ENCODE measurements at regions not wholly inside any gene's neighbourhood (a gene's known extent, or its start where the extent isn't known, plus 50 kb on each side); places are given as distances from the start of the nearest gene placed in this dataset.
"Not testable (repeated sequence)": the region's sequence is repeated elsewhere in the genome, so short reads cannot be mapped to it uniquely, and the experiment has no call there.

- Histone ChIP-seq H3K4me1 (ENCODE audit: insufficient read depth) (no peaks in the 10 kb centered on the region), H3K27ac (ENCODE audit: low read depth) (no peak overlapping the region), H3K4me3 (ENCODE audit: low read depth, low read length) (no peak overlapping the region), H3K36me3 (ENCODE audit: insufficient read depth) (no peaks in the 10 kb centered on the region)
- DNase-seq (ENCODE audit: extremely low spot score): no peak
- 71% methylated on average over 2 of the region's 2 CpGs for WGBS
Observed at GRCh38 chr3:16076564-16076963, 97.9 kb upstream of the GALNT15 start.

- 86% methylated on average over 5 of the region's 5 CpGs for WGBS
- not testable (repeated sequence) for H3K36me3 ChIP-seq (ENCODE audit: insufficient read depth); DNase-seq (ENCODE audit: extremely low spot score); H3K4me3 ChIP-seq (ENCODE audit: low read depth, low read length); H3K27ac ChIP-seq (ENCODE audit: low read depth); H3K4me1 ChIP-seq (ENCODE audit: insufficient read depth)
Observed at GRCh38 chr3:16077146-16077545, 97.3 kb upstream of the GALNT15 start.

- WGBS: 74% methylated on average over 8 of the region's 8 CpGs
Observed at GRCh38 chr3:16077681-16078080, 96.8 kb upstream of the GALNT15 start.

GRCh38 chr3:16079519-16079918, 95.0 kb upstream of the GALNT15 start:
- H3K36me3 ChIP-seq (ENCODE audit: insufficient read depth): no peaks in the 10 kb centered on the region
- no peaks in the 10 kb centered on the region for H3K4me1 ChIP-seq (ENCODE audit: insufficient read depth)
- H3K27ac ChIP-seq (ENCODE audit: low read depth): no peak overlapping the region
- no peak overlapping the region for H3K4me3 ChIP-seq (ENCODE audit: low read depth, low read length)
- 83% methylated on average over 2 of the region's 2 CpGs for WGBS
- no peak for DNase-seq (ENCODE audit: extremely low spot score)

More at GRCh38 chr3:16077681-16078080, 96.8 kb upstream of the GALNT15 start:
- not testable (repeated sequence) for H3K36me3 ChIP-seq (ENCODE audit: insufficient read depth); DNase-seq (ENCODE audit: extremely low spot score); H3K27ac ChIP-seq (ENCODE audit: low read depth); H3K4me3 ChIP-seq (ENCODE audit: low read depth, low read length); H3K4me1 ChIP-seq (ENCODE audit: insufficient read depth)

- Histone ChIP-seq H3K36me3 (ENCODE audit: insufficient read depth) (no peaks in the 10 kb centered on the region), H3K27ac (ENCODE audit: low read depth) (no peak overlapping the region), H3K4me3 (ENCODE audit: low read depth, low read length) (no peak overlapping the region), H3K4me1 (ENCODE audit: insufficient read depth) (no peaks in the 10 kb centered on the region)
- WGBS: 80% methylated on average over 3 of the region's 3 CpGs
- DNase-seq (ENCODE audit: extremely low spot score): no peak
Observed at GRCh38 chr3:16081661-16082060, 92.8 kb upstream of the GALNT15 start.

GRCh38 chr3:16084887-16085286, 89.6 kb upstream of the GALNT15 start:
- Histone ChIP-seq H3K4me1 (ENCODE audit: insufficient read depth) (no peaks in the 10 kb centered on the region), H3K4me3 (ENCODE audit: low read depth, low read length) (no peak overlapping the region), H3K27ac (ENCODE audit: low read depth) (no peak overlapping the region), H3K36me3 (ENCODE audit: insufficient read depth) (no peaks in the 10 kb centered on the region)
- DNase-seq (ENCODE audit: extremely low spot score): no peak
- WGBS: 70% methylated on average over 4 of the region's 4 CpGs

GRCh38 chr3:16085410-16085809, 89.1 kb upstream of the GALNT15 start:
- WGBS: 27% methylated on average over 4 of the region's 4 CpGs
- H3K4me1 ChIP-seq (ENCODE audit: insufficient read depth): no peaks in the 10 kb centered on the region
- no peaks in the 10 kb centered on the region for H3K36me3 ChIP-seq (ENCODE audit: insufficient read depth)
- no peak overlapping the region for H3K27ac ChIP-seq (ENCODE audit: low read depth)
- no peak overlapping the region for H3K4me3 ChIP-seq (ENCODE audit: low read depth, low read length)
- DNase-seq (ENCODE audit: extremely low spot score): no peak

GRCh38 chr3:16085884-16086608, 88.4 kb upstream of the GALNT15 start:
- no peak for DNase-seq (ENCODE audit: extremely low spot score)
- no peak overlapping the region for H3K4me3 ChIP-seq (ENCODE audit: low read depth, low read length)
- no peaks in the 10 kb centered on the region for H3K4me1 ChIP-seq (ENCODE audit: insufficient read depth)
- H3K36me3 ChIP-seq (ENCODE audit: insufficient read depth): no peaks in the 10 kb centered on the region
- no peak overlapping the region for H3K27ac ChIP-seq (ENCODE audit: low read depth)
- 57% methylated on average over 13 of the region's 13 CpGs for WGBS

- H3K4me3 ChIP-seq (ENCODE audit: low read depth, low read length): no peak overlapping the region
- no peak overlapping the region for H3K27ac ChIP-seq (ENCODE audit: low read depth)
- H3K36me3 ChIP-seq (ENCODE audit: insufficient read depth): no peaks in the 10 kb centered on the region
- WGBS: 26% methylated on average over 1 of the region's 1 CpG
- no peaks in the 10 kb centered on the region for H3K4me1 ChIP-seq (ENCODE audit: insufficient read depth)
- no peak for DNase-seq (ENCODE audit: extremely low spot score)
Observed at GRCh38 chr3:16086690-16087089, 87.8 kb upstream of the GALNT15 start.

GRCh38 chr3:16088496-16088895, 86.0 kb upstream of the GALNT15 start:
- 56% methylated on average over 1 of the region's 1 CpG for WGBS
- H3K4me3 ChIP-seq (ENCODE audit: low read depth, low read length): no peak overlapping the region
- H3K4me1 ChIP-seq (ENCODE audit: insufficient read depth): no peaks in the 10 kb centered on the region
- DNase-seq (ENCODE audit: extremely low spot score): no peak
- no peak overlapping the region for H3K27ac ChIP-seq (ENCODE audit: low read depth)
- H3K36me3 ChIP-seq (ENCODE audit: insufficient read depth): no peaks in the 10 kb centered on the region

- Histone ChIP-seq H3K27ac (ENCODE audit: low read depth) (no peak overlapping the region), H3K36me3 (ENCODE audit: insufficient read depth) (no peaks in the 10 kb centered on the region), H3K4me3 (ENCODE audit: low read depth, low read length) (no peak overlapping the region), H3K4me1 (ENCODE audit: insufficient read depth) (no peaks in the 10 kb centered on the region)
- DNase-seq (ENCODE audit: extremely low spot score): no peak
- 78% methylated on average over 1 of the region's 1 CpG for WGBS
Observed at GRCh38 chr3:16089521-16089920, 85.0 kb upstream of the GALNT15 start.

GRCh38 chr3:16090024-16090423, 84.5 kb upstream of the GALNT15 start:
- H3K36me3 ChIP-seq (ENCODE audit: insufficient read depth): no peaks in the 10 kb centered on the region
- H3K27ac ChIP-seq (ENCODE audit: low read depth): no peak overlapping the region
- no peak for DNase-seq (ENCODE audit: extremely low spot score)
- no peak overlapping the region for H3K4me3 ChIP-seq (ENCODE audit: low read depth, low read length)
- no peaks in the 10 kb centered on the region for H3K4me1 ChIP-seq (ENCODE audit: insufficient read depth)
- WGBS: 10% methylated on average over 1 of the region's 1 CpG

- Histone ChIP-seq H3K27ac (ENCODE audit: low read depth) (no peak overlapping the region), H3K36me3 (ENCODE audit: insufficient read depth) (no peaks in the 10 kb centered on the region), H3K4me1 (ENCODE audit: insufficient read depth) (no peaks in the 10 kb centered on the region), H3K4me3 (ENCODE audit: low read depth, low read length) (no peak overlapping the region)
- no peak for DNase-seq (ENCODE audit: extremely low spot score)
Observed at GRCh38 chr3:16090706-16091105, 83.8 kb upstream of the GALNT15 start.

GRCh38 chr3:16092923-16093322, 81.6 kb upstream of the GALNT15 start:
- Histone ChIP-seq H3K27ac (ENCODE audit: low read depth) (no peak overlapping the region), H3K36me3 (ENCODE audit: insufficient read depth) (no peaks in the 10 kb centered on the region), H3K4me3 (ENCODE audit: low read depth, low read length) (no peak overlapping the region), H3K4me1 (ENCODE audit: insufficient read depth) (no peaks in the 10 kb centered on the region)
- no peak for DNase-seq (ENCODE audit: extremely low spot score)
- 88% methylated on average over 5 of the region's 5 CpGs for WGBS

Data from urinary bladder (tissue), 3 donors.